ENCODE measurements at regions not wholly inside any gene's neighbourhood (a gene's known extent, or its start where the extent isn't known, plus 50 kb on each side); places are given as distances from the start of the nearest gene placed in this dataset.
"Not testable (repeated sequence)": the region's sequence is repeated elsewhere in the genome, so short reads cannot be mapped to it uniquely, and the experiment has no call there.

- H3K4me3 ChIP-seq (replicated peaks; ENCODE audit: low read depth, low read length): no peak overlapping the region
- DNase-seq (ENCODE audit: extremely low read depth, low read depth): no peak
- TF ChIP-seq CTCF (IDR thresholded peaks at IDR 0.05; ENCODE audit: low read depth, low read length, missing control alignments): no peak
Measured at GRCh38 chr5:124908581-124909451, 162.4 kb upstream of the ZNF608 start.

- no peak for TF ChIP-seq CTCF (IDR thresholded peaks at IDR 0.05; ENCODE audit: low read depth, low read length, missing control alignments)
- H3K4me3 ChIP-seq (replicated peaks; ENCODE audit: low read depth, low read length): no peak overlapping the region
Measured at GRCh38 chr5:124909734-124910133, 163.3 kb upstream of the ZNF608 start.

GRCh38 chr5:124910354-124911016, 164.0 kb upstream of the ZNF608 start:
- H3K4me3 ChIP-seq (replicated peaks; ENCODE audit: low read depth, low read length): no peak overlapping the region
- no peak for DNase-seq (ENCODE audit: extremely low read depth, low read depth)
- TF ChIP-seq CTCF (IDR thresholded peaks at IDR 0.05; ENCODE audit: low read depth, low read length, missing control alignments): no peak

More at GRCh38 chr5:124909734-124910133, 163.3 kb upstream of the ZNF608 start:
- DNase-seq (ENCODE audit: extremely low read depth, low read depth): no peak

- TF ChIP-seq CTCF (IDR thresholded peaks at IDR 0.05; ENCODE audit: low read depth, low read length, missing control alignments): no peak
- no peak for DNase-seq (ENCODE audit: extremely low read depth, low read depth)
- H3K4me3 ChIP-seq (replicated peaks; ENCODE audit: low read depth, low read length): no peak overlapping the region
Measured at GRCh38 chr5:124912638-124913328, 166.3 kb upstream of the ZNF608 start.

DNA sequence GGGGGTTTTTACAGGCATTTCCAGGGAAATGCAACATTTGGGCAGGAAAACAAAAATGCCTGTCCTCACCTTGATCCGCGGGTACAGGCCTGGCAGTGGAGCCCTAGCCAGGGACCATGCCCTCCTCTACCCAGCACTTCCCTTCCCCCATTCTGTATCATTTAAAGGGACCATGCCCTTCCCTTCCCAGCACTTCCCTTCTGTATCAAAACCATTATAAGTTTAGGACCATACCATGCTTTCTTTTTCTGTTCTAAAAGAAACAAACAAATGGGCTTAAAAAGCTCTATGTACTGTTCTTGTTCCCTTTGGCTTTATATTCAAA, 166.9 kb upstream of the ZNF608 start:
- TF ChIP-seq CTCF (IDR thresholded peaks at IDR 0.05; ENCODE audit: low read depth, low read length, missing control alignments): no peak
- H3K4me3 ChIP-seq (replicated peaks; ENCODE audit: low read depth, low read length): no peak overlapping the region
- DNase-seq (ENCODE audit: extremely low read depth, low read depth): no peak

DNA sequence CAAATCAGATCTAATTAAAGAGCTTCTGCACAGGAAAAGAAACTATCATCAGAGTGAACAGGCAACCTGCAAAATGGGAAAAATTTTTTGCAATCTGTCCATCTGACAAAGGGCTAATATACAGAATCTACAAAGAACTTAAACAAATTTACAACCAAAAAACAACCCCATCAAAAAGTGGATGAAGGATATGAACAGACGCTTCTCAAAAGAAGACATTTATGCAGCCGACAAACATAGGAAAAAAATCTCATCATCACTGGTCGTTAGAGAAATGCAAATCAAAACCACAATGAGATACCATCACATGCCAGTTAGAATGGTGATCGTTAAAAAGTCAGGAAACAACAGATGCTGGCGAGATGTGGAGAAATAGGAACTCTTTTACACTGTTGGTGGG, 169.9 kb upstream of the ZNF608 start:
- not testable (repeated sequence) for DNase-seq (ENCODE audit: extremely low read depth, low read depth); H3K4me3 ChIP-seq (replicated peaks; ENCODE audit: low read depth, low read length)

DNA sequence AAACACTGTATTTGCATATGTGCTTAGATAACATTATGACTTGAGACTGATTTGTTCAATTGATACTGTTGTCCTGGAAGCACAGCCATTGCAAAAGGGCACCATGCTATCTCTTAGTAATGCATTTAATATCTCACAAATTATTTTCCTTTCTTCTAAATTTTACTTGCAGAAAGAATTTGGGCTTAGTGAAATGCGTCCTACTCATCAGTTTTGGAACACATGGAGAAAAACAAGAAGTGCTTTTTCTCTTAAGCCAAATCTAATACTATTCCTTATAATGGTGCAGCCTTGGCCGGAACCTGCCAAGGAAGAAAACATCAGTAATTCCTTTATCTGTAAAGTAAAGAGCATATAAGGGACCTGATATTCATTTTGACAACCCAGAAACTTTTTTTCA, 172.2 kb upstream of the ZNF608 start:
- no peak overlapping the region for H3K4me3 ChIP-seq (replicated peaks; ENCODE audit: low read depth, low read length)
- no peak for DNase-seq (ENCODE audit: extremely low read depth, low read depth)
- TF ChIP-seq CTCF (IDR thresholded peaks at IDR 0.05; ENCODE audit: low read depth, low read length, missing control alignments): no peak
